NCI-H460 (cell line): ENCODE measurements at regions not wholly inside any gene's neighbourhood (a gene's known extent, or its start where the extent isn't known, plus 50 kb on each side); places are given as distances from the start of the nearest gene placed in this dataset.

Source experiments
- DNase-seq: peaks from one replicate; pipeline ENCODE4 v3.0.0-alpha.2; 2016; ENCODE audit warnings: low read depth; ENCODE audit errors: extremely low read depth

- DNase-seq = no peak
Observed at GRCh38 chrX:15191830-15192229, 78.1 kb downstream of the ASB9 start.

DNA sequence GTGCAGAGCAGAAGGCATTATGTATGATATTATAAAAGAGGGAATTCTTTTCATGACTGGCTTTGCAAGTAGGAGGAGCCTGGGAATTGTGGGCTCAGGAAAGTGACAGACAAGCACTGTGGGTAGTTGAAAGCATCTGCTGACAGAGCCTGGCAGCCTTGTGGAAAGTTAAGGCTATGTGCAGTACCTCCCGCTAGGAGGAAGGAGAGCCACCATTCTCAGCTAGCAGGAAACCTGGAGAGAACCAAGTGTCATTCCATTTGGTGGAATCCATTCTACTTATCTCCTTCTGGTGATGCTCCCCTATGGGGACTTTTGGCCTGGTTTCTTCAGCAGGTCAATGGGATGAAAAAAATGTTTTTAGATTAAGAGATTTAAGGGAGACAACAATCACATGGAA lies 81.8 kb downstream of the ASB9 start:
- DNase-seq = no peak

DNA sequence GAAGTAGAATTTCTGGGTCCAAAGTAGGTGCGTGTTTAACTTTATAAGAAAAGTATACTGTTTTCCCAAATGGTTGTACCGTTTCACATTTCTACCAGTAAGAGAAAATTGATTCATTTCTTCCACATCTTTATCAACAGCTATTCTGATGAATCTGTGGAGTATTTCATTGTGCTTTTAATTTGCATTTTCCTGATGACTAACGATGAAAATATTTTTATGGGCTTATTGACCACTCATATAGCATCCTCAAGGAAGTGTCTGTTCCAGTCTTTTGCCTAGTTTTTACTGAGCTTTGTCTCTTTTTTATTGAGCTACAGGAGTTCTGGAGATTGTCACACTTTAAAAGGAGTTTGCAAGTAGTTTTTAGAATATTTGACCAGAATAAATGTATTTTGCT lies 92.6 kb downstream of the ASB9 start:
- DNase-seq = no peak

DNA sequence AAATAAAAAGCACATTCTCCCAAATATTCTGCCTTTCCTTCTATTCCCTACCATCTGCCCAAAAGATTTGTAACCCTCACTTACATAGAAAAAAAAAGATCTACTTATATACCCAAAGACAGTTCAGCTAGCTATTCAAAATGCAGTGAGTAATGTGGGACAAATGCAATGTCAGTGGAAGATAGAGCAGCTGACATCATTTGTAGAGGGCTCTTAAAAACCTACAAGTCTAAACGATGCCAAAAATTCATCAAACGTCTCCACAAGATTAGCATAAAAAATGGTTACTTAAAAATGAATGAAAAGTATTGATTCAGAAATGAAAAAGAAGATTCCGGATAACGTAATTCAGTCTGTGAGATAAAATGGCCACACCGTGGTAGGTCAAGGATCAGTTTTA lies 96.5 kb downstream of the ASB9 start:
- DNase-seq = no peak

DNA sequence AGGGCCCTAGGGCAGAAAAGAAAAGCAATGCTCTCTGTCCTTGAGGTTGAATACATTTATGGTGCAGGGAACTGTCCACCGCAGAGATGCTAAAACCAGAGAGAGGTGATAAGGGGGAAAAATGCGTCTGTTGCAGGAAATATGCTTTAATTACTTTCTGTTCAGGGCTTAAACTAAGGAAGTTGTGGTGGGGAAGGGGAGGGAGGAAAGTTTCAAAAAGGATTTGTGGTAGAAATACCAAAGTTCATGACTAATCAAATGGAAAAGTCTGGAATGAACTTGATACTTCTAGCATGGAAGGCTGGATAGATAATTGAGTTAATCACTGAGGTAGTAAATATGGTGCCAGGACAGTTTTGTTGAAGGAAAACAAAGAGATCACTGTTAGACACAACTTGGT lies 99.0 kb downstream of the ASB9 start:
- no peak for DNase-seq

DNA sequence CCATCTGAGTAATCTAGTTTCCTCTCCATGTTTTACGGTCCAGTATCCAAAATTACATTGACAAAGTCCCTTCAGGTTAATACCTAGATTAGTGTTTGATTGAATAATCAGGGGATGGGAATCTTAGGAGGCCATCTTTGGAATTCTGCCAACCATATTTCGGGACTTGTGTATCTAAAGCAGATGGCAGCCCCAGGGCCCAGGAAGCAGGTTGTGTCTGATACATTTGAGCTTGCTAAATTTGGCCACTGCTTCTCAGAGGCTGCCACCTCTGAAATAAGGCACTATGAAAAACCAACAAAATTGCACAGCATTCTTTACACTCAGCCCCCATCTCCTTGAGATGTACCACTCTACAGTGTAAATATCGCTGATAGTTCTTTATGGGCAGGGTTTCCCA lies 102.1 kb downstream of the ASB9 start:
- no peak for DNase-seq

GRCh38 chrX:15165832-15166231 lies 104.1 kb downstream of the ASB9 start:
- no peak for DNase-seq

GRCh38 chrX:15163131-15163530 lies 106.8 kb downstream of the ASB9 start:
- no peak for DNase-seq

DNA sequence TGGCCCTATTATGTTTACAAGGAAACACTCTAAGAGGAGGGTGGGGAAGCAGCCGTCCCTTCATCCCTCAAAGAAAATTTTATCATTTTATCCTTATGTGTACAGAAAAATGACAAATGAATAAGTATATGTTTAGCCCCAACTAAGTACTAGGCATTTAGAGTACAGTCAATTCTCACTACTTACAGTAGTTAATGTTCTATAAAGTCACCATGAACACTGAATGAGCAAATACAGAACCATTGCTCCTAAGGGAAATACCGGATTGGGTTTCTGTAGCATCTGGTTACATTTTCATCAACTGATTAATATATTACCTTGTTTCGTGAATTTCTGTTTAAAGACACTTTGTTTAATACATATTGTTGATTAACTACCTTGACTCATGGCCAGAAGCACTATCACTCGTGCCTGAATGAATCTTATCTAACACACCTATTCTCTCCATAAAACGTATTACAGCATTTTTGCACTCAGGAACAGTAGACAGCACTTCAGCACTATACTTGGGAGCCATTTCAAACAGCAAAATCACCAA lies 109.3 kb downstream of the ASB9 start:
- no peak for DNase-seq

- DNase-seq = no peak
Observed at GRCh38 chrX:15158736-15159406, 111.0 kb downstream of the ASB9 start.

GRCh38 chrX:15158350-15158735 lies 111.5 kb downstream of the ASB9 start:
- no peak for DNase-seq

DNA sequence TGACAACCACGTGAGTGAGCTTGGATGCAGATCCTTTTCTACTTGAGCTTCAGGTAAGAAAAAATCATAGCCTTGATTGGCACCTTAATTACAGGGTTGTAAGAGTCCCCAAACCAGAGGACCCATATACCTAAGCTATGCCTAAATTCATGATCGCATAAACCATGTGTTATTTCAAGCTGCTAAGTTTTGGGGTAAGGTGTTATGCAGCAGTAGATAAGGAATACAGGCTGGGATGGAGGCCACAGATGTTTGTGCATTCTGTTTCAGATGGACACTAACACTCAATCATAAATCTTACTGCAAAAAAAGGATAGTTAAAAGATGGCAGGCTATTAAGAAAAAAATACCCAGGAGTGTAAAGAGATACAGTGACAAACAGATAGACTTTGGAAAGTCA lies 112.3 kb downstream of the ASB9 start:
- no peak for DNase-seq

GRCh38 chrX:15151267-15152186 lies 118.4 kb downstream of the ASB9 start:
- no peak for DNase-seq

GRCh38 chrX:15150586-15150985 lies 119.3 kb downstream of the ASB9 start:
- no peak for DNase-seq

- DNase-seq = peak; percentile 5
Observed at GRCh38 chrX:15146515-15146914, 123.4 kb downstream of the ASB9 start.

- DNase-seq = no peak
Observed at GRCh38 chrX:15143825-15144121, 126.1 kb downstream of the ASB9 start.

GRCh38 chrX:15143050-15143824 lies 126.6 kb downstream of the ASB9 start:
- peak; percentile 48 for DNase-seq

GRCh38 chrX:15142084-15142715 lies 127.7 kb downstream of the ASB9 start:
- no peak for DNase-seq

DNA sequence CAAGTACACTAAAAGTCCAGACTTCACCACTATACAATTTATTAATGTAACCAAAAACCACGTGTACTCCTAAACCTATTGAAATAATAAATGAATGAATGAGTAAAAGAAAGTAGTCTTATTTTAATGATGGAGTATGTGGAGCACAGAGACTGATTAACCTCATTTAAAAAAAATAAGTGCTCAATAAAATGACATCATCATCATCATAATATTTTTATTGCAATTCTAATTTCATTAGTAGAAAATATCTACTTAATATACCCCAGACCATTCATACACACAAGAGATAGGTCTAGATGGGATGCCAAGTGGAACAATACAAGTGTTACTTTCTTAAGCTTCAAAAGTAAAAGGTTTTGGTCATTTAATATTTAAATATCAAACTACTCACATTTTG lies 133.1 kb downstream of the ASB9 start:
- no peak for DNase-seq

- no peak for DNase-seq
Observed at GRCh38 chrX:15129412-15129811, 140.5 kb downstream of the ASB9 start.

DNA sequence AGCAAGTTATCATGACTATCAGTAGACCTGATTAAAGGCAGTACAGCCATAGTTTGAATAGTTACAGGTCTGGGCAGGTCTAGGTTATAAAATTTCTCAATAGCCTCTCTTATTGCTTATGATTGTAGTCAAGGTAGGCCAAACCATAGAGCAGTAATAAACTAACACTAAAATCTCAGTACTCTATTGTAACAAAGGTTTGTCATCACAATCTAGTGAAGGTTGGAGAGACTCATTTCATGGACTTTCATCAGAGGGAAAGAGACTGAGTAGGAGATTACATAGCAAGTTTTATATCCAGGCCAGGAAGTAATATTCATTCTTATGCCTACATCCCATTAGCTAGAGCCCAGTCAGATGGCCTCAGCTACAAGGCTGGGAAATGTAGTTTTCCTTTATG lies 141.0 kb downstream of the ASB9 start:
- DNase-seq = no peak
